ENCODE measurements at regions not wholly inside any gene's neighbourhood (a gene's known extent, or its start where the extent isn't known, plus 50 kb on each side); places are given as distances from the start of the nearest gene placed in this dataset.
A peak's percentile ranks its signal among the peaks of the same experiment; 100 is the strongest.

DNA sequence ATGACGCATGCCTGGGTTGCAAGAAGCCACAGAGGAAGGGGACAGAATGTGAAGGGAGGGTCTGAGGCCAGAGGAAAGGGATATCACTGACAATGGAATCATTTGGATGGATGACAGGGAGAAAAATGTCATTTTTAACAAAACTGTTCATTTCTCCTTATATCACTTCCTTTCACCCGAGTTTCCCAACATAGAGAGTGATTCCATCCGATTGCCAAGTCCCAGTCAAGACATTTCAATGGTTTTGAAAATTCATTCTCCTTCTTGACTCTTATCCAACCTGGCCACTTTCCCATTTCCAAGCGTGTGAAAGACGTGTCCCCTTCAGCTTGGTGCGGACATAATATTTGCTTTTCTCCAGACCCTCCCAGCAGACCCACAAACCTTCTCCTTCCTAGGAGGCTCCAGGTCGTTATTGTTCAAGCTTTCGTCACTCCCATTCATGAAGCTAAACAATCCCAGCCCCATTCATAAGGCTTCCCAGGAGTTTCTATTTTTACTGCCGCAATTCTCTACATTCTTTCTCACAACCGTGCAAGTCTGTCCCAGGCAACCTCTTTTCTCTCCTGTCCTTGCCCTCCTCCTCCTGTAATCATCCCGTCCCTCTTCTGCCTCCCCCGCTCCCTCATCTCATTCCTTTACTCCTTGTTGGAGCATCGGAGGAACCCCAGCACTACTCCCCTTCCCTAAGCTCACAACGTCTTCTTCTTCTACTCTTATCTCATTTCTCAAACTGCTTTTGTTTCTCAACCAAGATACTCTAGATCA, 301.3 kb upstream of the KLF6 start:
- DNase-seq: no peak

GRCh38 chr10:4083509-4084003, 298.5 kb upstream of the KLF6 start:
- no peak for DNase-seq

DNA sequence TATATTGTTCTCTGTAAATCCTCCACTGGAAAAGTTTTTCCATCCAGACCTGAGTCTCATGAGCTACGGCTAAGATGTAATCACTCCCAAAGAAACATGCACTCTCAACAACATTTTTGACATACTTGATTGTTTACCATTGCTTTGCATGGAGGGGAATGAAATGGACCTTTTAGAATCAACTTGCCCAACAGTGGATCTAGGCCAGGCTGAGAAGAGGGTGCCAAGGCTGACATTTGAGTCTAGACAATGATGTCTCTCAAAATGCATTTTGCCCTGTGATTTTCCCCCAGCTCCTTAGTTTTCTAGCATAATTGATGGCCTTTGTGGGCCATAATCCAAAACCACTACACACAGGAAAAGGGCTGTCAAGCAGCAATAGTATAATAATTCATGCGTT, 297.9 kb upstream of the KLF6 start:
- DNase-seq: no peak

GRCh38 chr10:4081685-4082111, 296.7 kb upstream of the KLF6 start:
- no peak for DNase-seq

DNA sequence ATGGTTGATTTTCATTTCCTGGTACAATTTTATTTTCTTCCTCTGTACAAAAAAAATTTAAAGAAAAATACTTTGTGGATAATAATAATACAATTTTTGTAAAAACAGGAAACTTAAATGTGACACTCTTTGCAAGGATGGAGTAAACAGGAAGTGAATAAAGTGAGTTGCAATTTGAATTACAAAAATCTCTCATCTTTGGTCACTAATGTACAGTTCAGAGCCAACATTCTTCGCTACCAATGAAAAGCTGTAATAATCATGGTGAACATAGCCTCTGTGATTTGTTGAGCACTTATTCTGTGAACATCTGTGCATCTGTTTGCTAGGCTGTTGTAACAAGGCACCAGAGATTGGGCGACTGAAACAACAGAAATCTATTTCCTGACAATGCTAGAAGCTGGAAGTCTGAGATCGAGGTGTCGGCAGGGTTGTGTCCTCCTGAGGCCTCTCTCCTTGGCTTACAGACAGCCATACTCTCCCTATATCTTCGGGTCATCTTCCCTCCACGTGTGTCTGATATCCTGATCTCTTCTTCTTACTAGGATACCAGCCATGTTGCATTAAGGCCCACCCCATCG, 295.3 kb upstream of the KLF6 start:
- DNase-seq: no peak

GRCh38 chr10:4079803-4080202, 294.8 kb upstream of the KLF6 start:
- no peak for DNase-seq

DNA sequence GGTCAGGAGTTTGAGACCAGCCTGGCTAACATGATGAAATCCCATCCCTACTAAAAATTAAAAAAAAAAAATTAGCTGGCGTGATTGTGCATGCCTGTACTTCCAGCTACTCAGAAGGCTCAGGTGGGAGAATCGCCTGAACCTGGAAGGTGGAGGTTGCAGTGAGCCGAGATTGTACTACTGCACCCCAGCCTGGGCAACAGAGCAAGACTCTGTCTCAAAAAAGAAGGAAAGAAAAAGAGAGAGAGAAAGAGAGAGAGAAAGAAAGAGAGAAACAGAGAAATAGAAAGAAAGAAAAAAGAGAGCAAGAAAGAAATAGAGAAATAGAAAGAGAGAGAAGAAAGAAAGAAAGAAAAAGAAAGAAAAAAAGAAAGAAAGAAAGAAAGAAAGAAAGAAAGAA, 292.8 kb upstream of the KLF6 start:
- DNase-seq: no peak

- no peak for DNase-seq
Measured at GRCh38 chr10:4076983-4077382, 292.0 kb upstream of the KLF6 start.

GRCh38 chr10:4075443-4075842, 290.4 kb upstream of the KLF6 start:
- DNase-seq: no peak

DNA sequence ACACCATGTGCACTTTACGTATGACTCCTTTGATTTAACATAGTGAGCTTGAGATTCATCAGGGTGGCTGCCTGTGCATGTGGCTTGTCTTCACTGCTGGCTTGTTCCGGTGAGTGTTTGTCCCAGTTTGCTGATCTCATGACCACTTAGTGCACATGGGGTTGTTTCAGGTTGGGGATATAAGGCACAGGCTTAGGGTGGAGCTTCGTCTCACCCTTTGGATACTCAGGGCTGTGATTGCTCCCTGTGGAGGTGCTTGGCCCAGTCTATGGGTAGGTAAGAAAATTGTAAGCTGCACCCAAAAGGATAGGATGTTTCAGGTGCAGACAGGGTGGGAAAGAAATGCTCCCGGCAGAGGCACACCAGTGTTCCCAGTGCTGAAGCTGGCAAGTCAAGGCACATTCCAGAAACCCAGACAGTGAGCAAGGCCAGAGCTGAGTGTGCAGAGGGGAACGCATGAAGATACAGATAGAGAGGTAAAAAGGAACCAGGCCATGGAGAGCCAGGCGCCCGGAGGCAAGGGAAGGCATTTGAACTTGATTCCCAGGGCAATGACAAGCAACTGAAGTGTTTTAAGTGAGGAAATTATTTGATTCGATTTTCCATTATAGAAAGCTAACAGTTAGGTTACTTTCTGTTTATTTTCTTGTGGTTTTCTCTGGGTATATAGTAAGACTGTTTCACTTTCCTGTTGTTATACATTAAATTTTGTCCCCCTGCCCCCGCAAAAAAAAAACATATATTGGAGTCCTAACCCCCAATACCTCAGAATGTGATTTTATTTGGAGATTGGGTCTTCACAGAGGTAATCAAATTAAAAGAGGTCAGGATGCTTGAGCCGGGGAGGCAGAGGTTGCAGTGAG, 289.8 kb upstream of the KLF6 start:
- no peak for DNase-seq

DNA sequence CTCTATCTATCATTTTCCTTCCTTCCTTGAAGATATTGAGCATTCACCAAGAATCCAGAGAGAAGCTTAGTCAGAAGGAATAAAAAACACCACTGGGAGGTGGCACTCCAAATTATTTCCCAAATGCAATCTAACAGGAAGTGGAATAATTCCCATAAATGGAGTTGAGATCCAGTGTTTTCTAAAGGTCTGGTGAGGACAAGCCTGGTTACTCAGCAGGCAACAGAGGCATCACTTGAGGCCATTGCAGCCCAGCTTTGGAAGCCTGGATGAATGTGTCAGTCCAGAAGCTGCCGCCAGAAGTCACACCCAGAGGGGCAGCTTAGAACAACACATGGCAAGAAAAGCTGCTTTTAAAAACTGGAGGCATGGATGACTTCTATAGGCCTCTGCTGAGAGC, 288.9 kb upstream of the KLF6 start:
- DNase-seq: no peak

DNA sequence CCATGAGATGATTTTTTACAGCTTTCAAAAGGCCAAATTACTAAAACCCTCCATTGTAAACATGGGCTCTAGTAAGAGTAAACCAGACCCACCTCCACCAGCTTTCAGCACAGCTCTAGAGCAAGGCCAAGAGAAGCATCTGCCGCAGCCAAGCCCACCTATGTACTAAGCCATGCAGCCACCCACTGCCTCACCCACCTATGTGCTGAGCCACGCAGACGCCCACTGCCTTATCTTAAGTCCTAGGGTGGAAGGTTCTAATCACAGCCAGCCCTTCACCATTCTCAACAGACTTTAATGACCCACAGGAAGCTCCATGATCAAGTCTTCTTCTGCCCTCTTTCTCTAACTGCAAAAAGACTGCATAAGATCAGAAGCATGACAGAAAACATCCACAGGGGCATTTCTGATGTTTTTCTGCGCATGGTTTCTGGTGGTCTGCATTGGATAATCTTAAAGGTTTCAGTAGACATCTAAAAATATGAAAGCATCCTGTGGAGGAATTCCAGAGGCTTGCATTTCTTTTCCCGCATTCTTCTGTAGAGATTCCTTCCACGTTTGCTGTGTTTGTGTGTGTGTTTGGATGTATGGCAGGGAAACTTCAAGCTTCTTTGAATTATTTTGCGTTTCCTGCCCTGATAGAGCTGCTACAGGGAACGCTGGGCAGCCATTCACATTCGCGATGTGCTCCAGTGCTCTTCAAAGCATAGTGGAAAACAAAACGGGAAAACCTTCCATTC, 286.1 kb upstream of the KLF6 start:
- DNase-seq: no peak

DNA sequence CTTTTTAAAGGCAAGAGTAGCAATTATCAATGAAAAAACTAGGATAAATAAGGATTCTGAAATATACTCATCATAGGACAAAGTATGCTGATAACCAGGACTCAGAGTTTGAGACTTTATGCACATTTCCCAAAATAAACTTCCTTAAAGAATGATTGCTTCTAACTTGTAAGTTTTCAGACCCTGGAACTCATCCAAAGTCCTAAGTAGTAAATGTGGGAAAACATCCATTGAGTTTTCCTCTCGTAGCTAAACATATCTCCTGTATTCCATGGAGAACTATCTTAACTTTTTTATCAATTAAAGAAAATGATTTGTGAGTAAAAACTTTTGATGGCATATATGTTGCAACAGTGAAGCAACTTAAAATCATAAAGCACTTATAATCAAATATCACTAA, 285.2 kb upstream of the KLF6 start:
- DNase-seq: no peak

DNA sequence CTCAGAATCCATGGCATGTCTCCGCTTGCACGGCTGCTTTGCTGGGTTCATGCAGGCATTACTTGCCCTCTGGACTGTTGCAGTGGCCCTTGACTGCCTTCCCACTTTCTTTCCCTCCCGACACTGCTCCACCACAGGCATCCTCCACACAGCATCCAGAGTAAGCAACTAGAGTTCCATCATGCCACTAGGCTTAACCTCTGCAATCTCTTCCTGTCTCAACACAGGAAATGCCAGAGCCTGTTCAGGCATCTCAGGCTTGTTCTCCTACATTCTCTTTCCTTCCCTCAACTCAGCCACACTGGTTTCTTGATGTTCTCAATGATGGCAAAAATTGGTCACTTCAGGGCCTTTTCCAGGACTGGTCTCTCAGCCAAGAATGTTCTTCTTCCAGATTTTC, 284.5 kb upstream of the KLF6 start:
- DNase-seq: no peak

DNA sequence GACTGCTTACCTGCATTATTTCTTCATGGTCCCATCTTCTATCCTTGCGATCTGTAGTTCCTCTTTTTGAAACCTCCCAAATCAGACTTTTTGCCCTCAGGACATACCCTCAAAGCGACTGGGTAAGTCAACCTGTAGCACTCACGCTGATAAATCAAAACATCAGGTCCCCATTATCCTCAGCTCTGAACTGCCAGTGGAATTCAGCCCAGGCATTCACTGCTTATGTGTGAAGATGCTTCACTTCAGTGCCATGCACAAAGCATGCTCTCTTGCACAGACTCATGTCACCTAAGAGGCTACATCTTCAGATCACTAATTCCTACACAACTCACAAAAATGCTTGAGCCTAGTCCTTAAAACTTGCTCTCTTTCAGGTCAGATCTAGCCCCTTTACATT, 283.6 kb upstream of the KLF6 start:
- DNase-seq: no peak

DNA sequence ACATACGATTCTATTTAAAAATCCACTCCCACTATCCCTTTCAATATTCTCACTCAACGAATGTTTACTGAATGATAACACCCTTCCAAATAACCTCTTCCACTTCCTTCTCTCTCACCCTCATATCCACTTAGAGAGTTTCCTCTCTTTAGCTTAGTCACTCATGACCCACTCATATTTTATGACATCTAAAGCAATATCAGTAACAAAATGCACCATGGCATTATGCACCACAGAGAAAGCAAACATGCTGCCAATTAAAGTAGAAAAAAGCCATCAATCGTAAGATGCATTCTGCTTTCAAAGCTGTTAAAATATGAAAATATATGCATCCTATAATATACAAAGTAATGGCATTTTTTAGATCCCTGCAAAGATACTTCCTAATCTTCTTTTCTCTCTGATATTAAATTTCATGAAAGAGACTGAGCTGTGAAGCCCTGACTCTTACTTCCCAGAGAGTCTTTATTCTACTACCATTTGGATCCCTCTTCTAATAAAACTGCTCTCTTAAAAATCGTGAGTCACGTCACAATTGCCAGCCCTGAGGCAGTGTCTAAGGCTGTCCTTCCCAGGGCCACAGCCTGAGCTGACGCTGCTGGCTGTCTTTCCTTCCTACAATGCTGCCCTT, 283.0 kb upstream of the KLF6 start:
- peak in 1 of 2 experiments; percentile 5 for DNase-seq

- DNase-seq: no peak
Measured at GRCh38 chr10:4067531-4067930, 282.5 kb upstream of the KLF6 start.

GRCh38 chr10:4066581-4067390, 281.8 kb upstream of the KLF6 start:
- DNase-seq: no peak

DNA sequence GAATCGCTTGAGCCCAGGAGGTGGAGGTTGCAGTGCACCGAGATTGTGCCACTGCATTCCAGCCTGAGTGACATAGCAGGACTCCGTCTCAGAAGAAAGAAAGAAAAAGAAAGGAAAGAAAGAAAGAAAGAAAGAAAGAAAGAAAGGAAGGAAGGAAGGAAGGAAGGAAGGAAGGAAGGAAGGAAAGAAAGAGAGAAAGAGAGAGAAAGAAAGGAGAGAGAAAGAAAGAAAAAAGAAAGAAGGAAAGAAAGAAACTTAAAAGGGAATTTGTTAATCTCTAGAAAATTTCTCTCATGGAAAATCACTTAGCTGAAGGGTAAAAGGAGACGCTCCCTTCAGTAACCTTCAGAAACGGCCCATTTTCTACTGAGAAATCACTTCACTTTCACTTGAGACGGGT, 279.5 kb upstream of the KLF6 start:
- DNase-seq: no peak

GRCh38 chr10:4063717-4064116, 278.7 kb upstream of the KLF6 start:
- no peak for DNase-seq

DNA sequence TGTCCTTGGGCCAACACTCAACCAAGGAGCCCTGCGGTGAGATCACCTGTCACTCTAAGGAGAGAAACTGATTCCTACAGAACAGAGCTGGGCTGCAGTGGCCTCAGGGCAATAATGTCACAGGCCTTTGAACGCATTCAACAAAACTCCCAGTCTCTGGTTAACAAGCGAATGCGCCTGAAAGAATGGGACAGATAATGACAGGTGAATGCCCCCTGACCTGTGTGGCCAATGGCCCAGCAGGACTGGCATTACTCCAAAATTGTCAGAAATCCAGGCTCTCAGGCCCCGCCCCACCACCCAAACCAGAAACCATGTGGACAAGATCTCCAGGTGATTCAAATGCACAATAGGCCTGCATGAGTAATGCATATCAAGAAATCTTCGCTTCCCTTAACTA, 277.7 kb upstream of the KLF6 start:
- DNase-seq: no peak

DNA sequence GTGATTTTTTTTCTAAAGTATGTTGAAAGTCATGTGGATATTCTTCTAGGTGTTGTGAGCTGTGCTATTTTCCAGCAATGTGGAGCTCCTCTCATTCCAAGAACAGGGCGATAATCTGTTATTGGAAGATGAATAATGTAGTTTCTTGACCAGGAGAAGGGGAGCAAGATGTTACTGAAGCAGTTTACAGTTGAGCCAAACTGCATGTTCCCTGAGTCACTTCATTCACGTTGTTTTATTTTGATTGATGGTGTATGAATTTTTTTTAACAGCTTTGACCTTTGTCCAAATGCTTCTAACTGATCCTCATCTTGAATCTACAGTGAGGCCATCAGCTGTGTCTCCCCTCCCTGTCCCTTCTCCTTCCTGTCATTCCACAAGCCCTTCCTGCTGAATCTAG, 277.1 kb upstream of the KLF6 start:
- DNase-seq: no peak
